GM12875 (cell line): ENCODE measurements at regions not wholly inside any gene's neighbourhood (a gene's known extent, or its start where the extent isn't known, plus 50 kb on each side); places are given as distances from the start of the nearest gene placed in this dataset.

ENCODE experiments used
- H3K4me3 ChIP-seq: one replicate; pipeline ENCODE4 v1.5.1; 2011; ENCODE audit warnings: low read depth, low read length, control low read depth
- CTCF ChIP-seq: IDR thresholded peaks from 2 replicates; pipeline ENCODE4 v1.5.1; 2011; ENCODE audit warnings: low read depth, mild to moderate bottlenecking, control low read depth, inconsistent platforms, low read length, moderate library complexity, borderline replicate concordance; ENCODE audit not compliant: insufficient read depth

- H3K4me3 ChIP-seq, result no peak overlapping the region
- TF ChIP-seq CTCF, result no peak
Measured at GRCh38 chr2:128444816-128445522, 126.3 kb upstream of the HS6ST1 start.

- H3K4me3 ChIP-seq, result no peak overlapping the region
- no peak for TF ChIP-seq CTCF
Measured at GRCh38 chr2:128445523-128445900, 126.8 kb upstream of the HS6ST1 start.

- TF ChIP-seq CTCF, result no peak
- no peak overlapping the region for H3K4me3 ChIP-seq
Measured at GRCh38 chr2:128446049-128446873, 127.6 kb upstream of the HS6ST1 start.

- H3K4me3 ChIP-seq, result no peak overlapping the region
- TF ChIP-seq CTCF, result no peak
Measured at GRCh38 chr2:128446874-128447537, 128.3 kb upstream of the HS6ST1 start.

- TF ChIP-seq CTCF, result no peak
Measured at GRCh38 chr2:128447538-128447995, 128.9 kb upstream of the HS6ST1 start.

GRCh38 chr2:128448331-128449225 is 129.9 kb upstream of the HS6ST1 start:
- no peak overlapping the region for H3K4me3 ChIP-seq
- TF ChIP-seq CTCF, result no peak

More at GRCh38 chr2:128447538-128447995, 128.9 kb upstream of the HS6ST1 start:
- H3K4me3 ChIP-seq, result no peak overlapping the region
